ENCODE measurements at regions not wholly inside any gene's neighbourhood (a gene's known extent, or its start where the extent isn't known, plus 50 kb on each side); places are given as distances from the start of the nearest gene placed in this dataset.

DNA sequence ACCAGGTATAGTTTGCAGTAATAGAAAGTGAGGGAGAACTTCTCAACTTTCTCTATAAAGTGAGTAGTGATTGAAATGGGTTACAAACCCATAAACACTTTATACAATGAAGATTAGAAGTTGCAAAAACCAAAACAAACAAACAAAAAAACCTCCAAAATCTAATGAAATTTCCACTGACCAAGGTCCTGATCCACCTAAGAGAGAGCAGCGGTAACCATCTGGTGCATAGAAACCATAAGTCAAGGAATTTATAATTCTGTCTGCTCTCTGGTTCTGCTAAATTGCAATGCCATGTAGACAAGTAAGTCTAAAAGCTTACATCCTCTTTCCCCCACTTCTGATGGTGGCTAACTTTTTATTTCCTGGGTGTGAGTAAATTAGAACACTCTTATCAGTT lies 463.4 kb downstream of the EFNB2 start:
- H3K27me3 ChIP-seq (replicated peaks; ENCODE audit: control insufficient read depth, insufficient read depth, low read length), result no peaks in the 10 kb centered on the region
- no peak for DNase-seq (ENCODE audit: extremely low read depth, insufficient read length)
- TF ChIP-seq, protein P1, sequence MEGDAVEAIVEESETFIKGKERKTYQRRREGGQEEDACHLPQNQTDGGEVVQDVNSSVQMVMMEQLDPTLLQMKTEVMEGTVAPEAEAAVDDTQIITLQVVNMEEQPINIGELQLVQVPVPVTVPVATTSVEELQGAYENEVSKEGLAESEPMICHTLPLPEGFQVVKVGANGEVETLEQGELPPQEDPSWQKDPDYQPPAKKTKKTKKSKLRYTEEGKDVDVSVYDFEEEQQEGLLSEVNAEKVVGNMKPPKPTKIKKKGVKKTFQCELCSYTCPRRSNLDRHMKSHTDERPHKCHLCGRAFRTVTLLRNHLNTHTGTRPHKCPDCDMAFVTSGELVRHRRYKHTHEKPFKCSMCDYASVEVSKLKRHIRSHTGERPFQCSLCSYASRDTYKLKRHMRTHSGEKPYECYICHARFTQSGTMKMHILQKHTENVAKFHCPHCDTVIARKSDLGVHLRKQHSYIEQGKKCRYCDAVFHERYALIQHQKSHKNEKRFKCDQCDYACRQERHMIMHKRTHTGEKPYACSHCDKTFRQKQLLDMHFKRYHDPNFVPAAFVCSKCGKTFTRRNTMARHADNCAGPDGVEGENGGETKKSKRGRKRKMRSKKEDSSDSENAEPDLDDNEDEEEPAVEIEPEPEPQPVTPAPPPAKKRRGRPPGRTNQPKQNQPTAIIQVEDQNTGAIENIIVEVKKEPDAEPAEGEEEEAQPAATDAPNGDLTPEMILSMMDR (IDR thresholded peaks at IDR 0.05; ENCODE audit: insufficient read depth, low read length, poor library complexity, severe bottlenecking), result no peak
- H3K4me3 ChIP-seq (replicated peaks; ENCODE audit: low read depth, low read length), result no peak overlapping the region
- H3K36me3 ChIP-seq (ENCODE audit: control insufficient read depth, insufficient read depth, low read length), result no peaks in the 10 kb centered on the region

DNA sequence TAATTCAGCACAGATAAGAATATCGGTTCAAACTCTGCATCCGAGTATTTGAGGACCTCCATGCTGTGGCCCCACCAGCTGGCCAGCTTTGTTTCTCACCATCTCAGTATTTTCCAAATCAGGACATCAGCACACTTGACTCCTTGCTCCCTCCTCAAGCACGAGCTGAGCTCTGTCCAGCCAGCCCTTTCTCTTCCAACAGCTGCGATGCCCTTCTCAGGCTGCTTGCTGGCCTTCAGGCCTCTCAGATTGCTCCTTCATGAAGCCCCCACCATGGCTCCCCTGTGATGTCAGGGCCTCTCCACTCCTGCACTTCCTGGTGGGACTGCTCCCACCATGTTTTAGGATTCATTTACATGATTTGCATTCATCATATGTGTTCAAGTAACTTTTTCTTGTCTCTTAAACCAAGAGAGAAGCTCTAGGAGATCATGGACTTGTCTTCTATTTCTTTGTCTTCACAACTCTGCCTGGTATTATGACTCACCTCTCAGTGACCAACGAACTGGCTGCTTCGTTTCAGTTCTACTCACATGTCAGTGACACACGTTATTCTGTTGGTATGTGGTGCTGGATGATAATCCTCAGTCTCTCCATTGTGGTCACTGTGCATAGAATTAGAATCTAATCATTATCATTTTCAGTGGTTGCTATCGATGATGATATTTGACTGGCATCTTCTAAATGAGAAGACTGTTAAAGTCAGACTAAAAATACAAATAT lies 471.7 kb downstream of the EFNB2 start:
- DNase-seq (ENCODE audit: extremely low read depth, insufficient read length), result no peak
- TF ChIP-seq, protein P1 (IDR thresholded peaks at IDR 0.05; ENCODE audit: insufficient read depth, low read length, poor library complexity, severe bottlenecking), result no peak
- Histone ChIP-seq H3K36me3 (ENCODE audit: control insufficient read depth, insufficient read depth, low read length) (no peaks in the 10 kb centered on the region), H3K27me3 (replicated peaks; ENCODE audit: control insufficient read depth, insufficient read depth, low read length) (no peaks in the 10 kb centered on the region), H3K4me3 (replicated peaks; ENCODE audit: low read depth, low read length) (no peak overlapping the region)

DNA sequence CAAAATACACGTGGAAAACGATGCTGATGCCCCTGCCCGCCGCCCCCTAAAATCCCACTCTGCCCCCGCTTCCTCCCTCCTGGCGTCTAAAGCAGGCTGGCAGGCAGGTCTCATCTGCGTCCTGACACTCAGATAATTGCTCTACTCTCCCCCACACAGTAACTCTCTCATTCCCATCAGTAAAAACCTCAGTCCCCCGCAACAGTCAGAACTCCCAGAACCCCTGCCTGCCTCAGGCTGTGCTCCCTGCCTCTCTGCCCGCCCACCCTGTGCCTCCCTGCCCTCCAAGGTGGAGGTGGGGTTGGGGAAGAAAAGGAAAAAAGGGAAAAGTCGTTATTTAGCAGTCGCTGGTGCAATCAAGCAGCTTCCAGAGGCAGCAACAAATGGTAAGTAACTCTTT lies 473.7 kb downstream of the EFNB2 start:
- DNase-seq (ENCODE audit: extremely low read depth, insufficient read length), result no peak
- no peaks in the 10 kb centered on the region for H3K36me3 ChIP-seq (ENCODE audit: control insufficient read depth, insufficient read depth, low read length)
- TF ChIP-seq, protein P1 (IDR thresholded peaks at IDR 0.05; ENCODE audit: insufficient read depth, low read length, poor library complexity, severe bottlenecking), result no peak
- H3K27me3 ChIP-seq (replicated peaks; ENCODE audit: control insufficient read depth, insufficient read depth, low read length), result no peaks in the 10 kb centered on the region
- H3K4me3 ChIP-seq (replicated peaks; ENCODE audit: low read depth, low read length), result no peak overlapping the region

DNA sequence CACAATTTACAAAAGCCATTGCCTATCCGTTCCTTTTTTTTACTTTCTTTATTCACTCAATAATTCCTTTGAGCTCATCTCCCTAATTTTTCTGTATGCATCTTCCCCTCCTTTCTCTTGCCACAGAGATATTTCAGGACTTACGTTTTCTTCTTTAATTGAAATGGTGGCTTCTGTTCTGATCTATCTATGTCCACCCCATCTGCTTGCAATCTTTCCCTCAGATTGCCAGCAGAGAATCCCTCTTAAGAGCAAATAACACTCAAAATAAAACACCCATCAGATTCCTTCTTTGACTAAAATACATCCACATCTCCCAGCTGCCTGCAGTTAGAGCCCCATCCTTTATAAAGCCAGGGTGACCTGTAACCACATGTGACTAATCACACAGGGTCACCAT lies 478.6 kb downstream of the EFNB2 start:
- Histone ChIP-seq H3K36me3 (ENCODE audit: control insufficient read depth, insufficient read depth, low read length) (no peaks in the 10 kb centered on the region), H3K27me3 (replicated peaks; ENCODE audit: control insufficient read depth, insufficient read depth, low read length) (no peaks in the 10 kb centered on the region), H3K4me3 (replicated peaks; ENCODE audit: low read depth, low read length) (no peak overlapping the region)
- TF ChIP-seq, protein P1 (IDR thresholded peaks at IDR 0.05; ENCODE audit: insufficient read depth, low read length, poor library complexity, severe bottlenecking), result no peak
- DNase-seq (ENCODE audit: extremely low read depth, insufficient read length), result no peak

DNA sequence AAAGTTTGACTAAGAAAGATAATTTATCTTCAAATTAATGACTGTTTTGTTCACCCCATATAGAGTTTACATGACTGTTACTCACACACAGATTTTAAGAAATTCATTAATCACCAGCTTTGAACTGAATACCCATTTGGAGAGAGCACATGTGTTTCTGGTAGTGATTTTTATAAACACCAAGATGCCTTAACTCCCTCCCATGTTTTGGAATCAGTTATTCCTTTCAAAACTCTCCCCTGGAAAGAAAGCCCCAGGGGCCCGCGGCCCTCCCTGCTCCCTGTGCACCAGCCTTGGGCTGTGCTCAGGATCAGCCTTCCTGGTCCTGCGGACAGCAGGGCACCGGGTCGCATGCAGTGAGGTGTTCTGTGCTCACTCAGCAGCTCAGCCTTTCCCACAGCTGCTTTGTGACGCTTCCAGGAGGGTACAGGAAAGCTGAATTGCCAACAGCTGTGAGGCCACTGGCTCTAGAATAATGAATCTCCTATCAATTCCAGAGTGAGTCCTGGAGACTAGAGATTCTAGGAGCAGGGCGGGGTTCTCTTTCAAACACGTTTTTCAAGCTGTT lies 483.2 kb downstream of the EFNB2 start:
- no peak overlapping the region for H3K4me3 ChIP-seq (replicated peaks; ENCODE audit: low read depth, low read length)
- DNase-seq (ENCODE audit: extremely low read depth, insufficient read length), result no peak
- H3K36me3 ChIP-seq (ENCODE audit: control insufficient read depth, insufficient read depth, low read length), result no peaks in the 10 kb centered on the region
- H3K27me3 ChIP-seq (replicated peaks; ENCODE audit: control insufficient read depth, insufficient read depth, low read length), result no peaks in the 10 kb centered on the region
- TF ChIP-seq, protein P1 (IDR thresholded peaks at IDR 0.05; ENCODE audit: insufficient read depth, low read length, poor library complexity, severe bottlenecking), result no peak
